Stimulated activated CD8-positive, alpha-beta memory T cell treated with anti-CD3 and anti-CD28 coated beads, Interleukin-7, amount 100 ng/mL, for 48 hours (primary cell): ENCODE measurements at regions not wholly inside any gene's neighbourhood (a gene's known extent, or its start where the extent isn't known, plus 50 kb on each side); places are given as distances from the start of the nearest gene placed in this dataset.

Experiments
- DNase-seq, 2 donors: peaks; one replicate each; pipeline ENCODE4 v3.0.0-alpha.2; 2020; ENCODE audit warnings: low read depth in 1 of 2; ENCODE audit errors: extremely low read depth in 1 of 2

DNA sequence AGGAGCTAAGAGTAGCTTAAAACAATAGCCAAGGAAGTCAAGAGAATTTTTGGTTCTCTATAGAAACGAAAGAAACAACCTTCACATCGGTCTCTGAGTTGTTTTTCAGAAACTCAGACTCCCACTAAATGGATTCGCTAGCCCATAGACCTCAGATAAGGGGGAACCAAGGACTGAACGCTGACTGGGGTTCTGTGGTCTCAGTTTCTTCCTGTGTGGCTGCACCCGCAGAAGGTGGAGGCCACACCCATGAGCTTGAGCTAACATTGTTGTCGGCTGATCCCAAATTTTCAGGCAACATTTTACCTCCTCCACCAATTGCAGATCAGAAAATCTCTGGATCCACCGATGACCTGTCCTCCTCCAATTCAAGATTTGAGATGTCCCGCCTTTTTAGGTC is 456.1 kb downstream of the AJAP1 start:
- no peak for DNase-seq

GRCh38 chr1:5109633-5110032 is 455.2 kb downstream of the AJAP1 start:
- no peak for DNase-seq

DNA sequence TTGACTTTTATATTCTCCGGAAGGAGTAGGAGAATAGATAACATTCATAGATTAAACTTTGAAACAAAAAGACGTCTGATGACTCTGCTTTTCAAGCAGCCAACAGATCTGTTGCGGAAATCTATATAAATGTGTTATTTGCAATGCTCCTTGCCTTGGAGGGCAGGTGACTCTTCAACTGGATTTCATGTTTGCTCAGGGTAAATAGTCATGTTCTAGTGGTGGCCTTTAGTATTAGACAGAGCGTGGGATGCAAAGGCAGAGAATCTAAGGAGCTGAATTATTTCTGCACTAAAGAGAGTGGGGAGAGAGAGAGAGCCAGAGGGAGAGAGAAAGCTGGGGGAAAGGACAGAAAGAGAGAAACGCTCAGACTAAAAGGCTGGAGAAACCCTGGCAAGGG is 454.3 kb downstream of the AJAP1 start:
- no peak for DNase-seq

DNA sequence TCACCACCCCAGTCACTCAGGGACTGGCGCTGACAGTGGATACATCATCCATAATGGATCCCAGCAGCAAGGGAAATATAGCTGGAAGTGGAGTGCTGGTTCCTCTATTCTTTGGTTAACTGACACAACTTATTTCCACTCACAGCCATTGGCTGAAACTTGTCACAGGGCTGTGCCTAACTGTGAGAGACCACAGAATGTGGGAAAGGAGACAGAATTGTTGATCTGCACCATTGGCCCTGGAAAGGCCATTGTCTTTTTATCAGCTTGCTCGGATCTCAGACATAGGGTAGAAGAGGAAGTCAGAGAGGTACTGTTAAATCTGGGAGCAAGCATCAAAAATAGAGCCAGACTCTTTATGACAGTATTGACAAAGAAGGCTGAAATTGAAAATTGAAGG is 451.3 kb downstream of the AJAP1 start:
- DNase-seq, result no peak

- DNase-seq, result no peak
Measured at GRCh38 chr1:5099558-5099957, 445.1 kb downstream of the AJAP1 start.

DNA sequence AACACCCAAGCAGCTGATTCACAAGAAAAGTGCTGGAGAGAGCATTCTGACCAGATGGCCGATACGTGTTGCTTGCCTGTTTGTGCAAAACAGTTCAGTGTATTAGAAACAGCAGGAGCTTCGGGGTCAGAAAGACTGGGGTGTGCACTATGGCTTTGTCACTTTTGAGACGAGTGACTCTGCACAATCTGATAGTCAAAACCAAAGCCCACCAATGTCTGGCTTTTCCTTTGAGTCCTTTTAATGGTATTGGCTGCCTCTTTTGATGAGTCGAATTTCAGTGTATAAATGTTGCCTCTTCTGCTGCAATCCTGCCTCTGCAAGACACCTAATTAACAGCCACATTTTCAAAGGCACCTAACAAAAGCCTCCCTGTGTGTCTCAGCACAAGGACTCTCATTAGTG is 444.6 kb downstream of the AJAP1 start:
- DNase-seq, result no peak

DNA sequence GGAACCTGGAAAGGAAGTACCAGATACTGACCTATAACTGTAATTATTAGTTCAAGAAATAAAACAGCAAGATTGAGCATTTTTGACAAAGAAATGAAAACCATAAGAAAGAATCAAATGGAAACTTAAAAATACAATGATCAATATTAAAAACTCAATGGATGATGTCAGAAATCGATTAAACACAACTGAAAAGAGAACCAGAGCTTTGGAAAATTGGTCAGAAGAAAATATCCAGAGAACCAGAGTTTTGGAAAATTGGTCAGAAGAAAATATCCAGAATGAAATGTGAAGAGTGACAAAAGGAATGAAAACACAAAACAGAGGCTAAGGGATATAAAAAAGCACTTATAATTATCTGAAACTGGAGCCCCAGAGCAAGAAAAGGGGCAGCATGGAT is 438.6 kb downstream of the AJAP1 start:
- DNase-seq, result no peak

GRCh38 chr1:5084676-5085075 is 430.3 kb downstream of the AJAP1 start:
- DNase-seq, result no peak

GRCh38 chr1:5067246-5067645 is 412.8 kb downstream of the AJAP1 start:
- DNase-seq, result no peak

GRCh38 chr1:5053744-5054143 is 399.3 kb downstream of the AJAP1 start:
- DNase-seq, result no peak

DNA sequence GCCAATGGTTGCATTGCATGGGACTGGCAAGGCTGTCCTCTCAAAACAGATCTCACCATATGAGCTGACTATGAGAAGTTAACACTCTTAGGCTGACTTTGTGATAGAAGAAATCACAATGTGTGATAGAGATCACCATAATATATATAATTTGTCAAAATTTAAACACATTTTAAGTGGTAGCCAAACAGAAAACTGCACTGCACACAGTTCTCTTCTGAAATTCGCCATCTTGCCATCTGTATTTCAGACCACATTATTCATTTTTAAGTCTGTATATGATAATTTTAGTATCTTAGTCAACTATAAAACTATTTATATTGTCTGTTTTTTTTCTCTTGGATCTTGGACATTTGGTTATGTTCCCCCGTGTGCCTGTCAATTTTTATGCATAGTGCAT is 374.7 kb downstream of the AJAP1 start:
- DNase-seq, result no peak

DNA sequence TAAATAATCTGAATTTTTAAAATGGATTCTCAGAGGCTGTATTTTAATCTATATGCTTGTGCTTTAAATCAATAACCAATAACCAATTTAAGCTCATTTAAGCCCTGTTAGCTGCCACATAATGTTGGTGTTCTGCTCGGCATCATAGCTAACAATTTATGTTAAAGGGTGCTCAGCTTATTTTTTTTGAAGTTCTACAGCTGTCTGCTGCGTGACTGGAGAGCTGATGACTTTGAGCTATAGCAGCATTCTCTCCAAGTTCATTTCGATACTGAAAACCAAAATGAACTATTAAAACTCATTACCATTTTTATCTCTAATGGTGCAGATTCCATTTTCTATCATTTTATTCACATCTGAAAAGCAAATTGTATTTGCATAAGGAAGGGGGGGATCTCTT is 357.8 kb downstream of the AJAP1 start:
- DNase-seq, result no peak

DNA sequence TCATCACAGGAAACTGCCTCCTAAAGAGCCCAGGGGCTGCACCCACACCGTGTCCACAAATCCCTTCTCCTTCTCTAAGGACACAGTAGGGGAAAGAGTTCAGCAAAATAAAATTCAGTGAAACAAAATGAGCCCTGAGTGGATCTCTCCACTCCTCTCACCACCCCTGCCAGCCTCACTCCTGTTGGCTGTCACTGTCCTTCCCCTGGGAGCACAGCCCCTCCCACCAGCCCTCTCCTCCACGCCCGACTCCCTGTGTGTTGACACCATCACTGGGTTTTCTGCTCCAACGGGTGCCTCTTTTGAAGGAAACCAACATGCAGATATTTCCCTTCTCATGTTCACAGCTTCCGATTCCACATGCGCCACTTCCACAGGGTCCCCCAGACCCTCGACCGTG is 356.2 kb downstream of the AJAP1 start:
- DNase-seq, result no peak

DNA sequence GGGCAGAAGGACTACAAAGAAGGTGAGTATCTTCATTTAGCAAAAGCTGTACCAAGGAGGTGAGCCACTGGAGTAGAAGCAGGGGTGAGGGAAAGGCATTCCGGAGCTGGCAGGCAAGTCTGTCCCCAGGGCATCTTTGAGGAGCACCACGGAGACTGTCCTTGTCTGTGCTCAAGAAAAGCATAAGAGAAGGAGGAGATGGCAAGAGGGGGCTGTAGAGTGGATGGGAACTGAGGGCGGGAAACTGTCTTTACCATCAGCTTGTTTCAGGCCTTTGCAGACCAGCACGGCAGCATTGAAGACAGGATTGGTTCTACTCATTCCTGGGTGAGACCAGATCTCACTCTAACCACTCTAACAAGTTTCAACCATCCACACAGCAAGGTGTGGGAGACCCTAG is 355.8 kb downstream of the AJAP1 start:
- DNase-seq, result no peak

- DNase-seq, result no peak
Measured at GRCh38 chr1:5009376-5010065, 355.1 kb downstream of the AJAP1 start.

- DNase-seq, result no peak
Measured at GRCh38 chr1:5005171-5005570, 350.8 kb downstream of the AJAP1 start.

DNA sequence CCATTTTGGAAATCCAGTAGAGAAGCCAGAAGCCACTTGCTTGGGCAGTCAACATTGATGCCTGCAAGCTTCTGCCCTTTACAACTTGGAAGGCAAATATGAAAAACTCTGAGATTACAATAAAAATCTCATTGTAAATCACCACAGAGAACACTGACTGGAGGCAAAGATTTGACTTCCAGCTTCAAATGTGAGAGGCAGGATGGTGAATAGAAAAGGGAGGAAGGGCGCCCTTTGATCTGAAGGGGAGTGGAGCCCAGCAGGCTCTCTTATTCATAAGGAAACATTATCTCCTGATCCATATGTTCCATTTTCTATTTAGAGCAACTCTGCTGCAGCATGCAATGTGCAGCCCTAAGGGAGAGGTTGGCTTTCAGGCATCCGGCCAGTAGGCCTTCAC is 348.3 kb downstream of the AJAP1 start:
- DNase-seq, result no peak

- no peak for DNase-seq
Measured at GRCh38 chr1:5001466-5001865, 347.1 kb downstream of the AJAP1 start.

DNA sequence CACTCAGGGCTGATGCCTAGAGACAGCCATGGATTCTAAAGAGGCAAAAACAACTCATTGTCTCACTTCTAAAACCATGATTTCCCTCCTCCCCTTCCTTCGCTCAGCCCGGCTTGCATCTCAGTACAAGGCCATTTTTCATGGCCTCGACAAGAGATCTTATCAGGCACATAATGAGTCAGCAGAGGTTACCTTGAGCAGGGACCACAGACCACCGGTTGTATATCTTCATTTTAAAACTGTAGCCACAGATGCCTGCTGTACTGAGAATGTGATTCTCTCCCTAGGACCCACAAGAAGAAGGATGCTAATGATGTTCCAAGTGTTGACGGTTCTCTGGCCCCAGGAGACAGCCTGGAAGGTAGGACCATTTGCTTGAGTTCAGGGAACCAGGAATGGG is 331.9 kb downstream of the AJAP1 start:
- DNase-seq, result no peak

GRCh38 chr1:4984841-4985240 is 330.4 kb downstream of the AJAP1 start:
- no peak for DNase-seq

DNA sequence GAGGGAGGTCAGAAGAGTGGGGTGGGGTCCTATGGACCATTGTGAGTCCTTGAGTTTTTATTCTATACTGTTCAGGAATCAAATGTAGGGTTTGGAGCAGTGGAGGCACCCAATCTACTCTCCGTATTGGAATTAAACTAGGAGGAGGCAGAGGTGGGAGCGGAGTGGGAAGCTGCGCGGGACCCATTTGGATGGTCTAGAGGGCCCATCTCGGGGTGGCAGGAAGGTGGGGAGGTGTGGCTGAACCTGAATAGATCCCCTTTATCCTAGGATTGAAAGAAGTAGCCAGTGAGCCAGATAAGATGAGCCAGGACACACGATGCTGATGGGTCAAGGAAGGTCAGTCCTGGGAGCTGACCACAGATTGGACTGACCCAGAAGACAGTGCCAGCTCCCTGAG is 325.8 kb downstream of the AJAP1 start:
- no peak for DNase-seq

- no peak for DNase-seq
Measured at GRCh38 chr1:4978660-4979390, 324.4 kb downstream of the AJAP1 start.

DNA sequence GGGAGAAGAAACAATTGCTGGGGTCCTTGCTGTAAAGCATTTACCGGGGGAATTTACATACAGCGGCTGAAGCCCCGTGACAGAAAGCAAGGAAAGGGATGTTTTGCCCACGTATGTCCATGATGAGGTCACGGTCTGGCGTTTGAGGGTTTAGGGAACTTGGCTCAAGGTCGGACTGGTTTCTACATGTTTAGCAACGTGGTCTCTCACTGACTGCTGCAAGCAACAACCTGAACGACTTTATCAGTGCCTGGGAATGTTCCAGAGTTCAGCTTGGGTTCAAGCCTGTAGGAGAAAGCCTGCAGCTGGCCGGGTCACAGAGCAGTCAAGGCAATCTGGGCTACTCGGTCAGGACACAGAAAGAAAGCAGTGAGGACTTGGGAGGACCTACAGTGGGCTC is 323.3 kb downstream of the AJAP1 start:
- DNase-seq, result no peak
